K562 (cell line): ENCODE measurements at regions not wholly inside any gene's neighbourhood (a gene's known extent, or its start where the extent isn't known, plus 50 kb on each side); places are given as distances from the start of the nearest gene placed in this dataset.

Source experiments
- ATAC-seq: fragments of 200-7000 bp; cut with Tn5 transposase; 3 replicates; pipeline ENCODE4 v1.9.1; 2020; ENCODE audit warnings: moderate library complexity
- BruUV-seq: library from RNA; stranded (reverse); fragments of 400-500 nt; replicated peaks from 2 replicates; lab custom pipeline; 2021; lab: Mats Ljungman, UMichigan
- CTCF ChIA-PET: fragments of 300-600 bp; formaldehyde crosslinking; extraction: SDS; loops from one replicate; lab custom pipeline; 2021; ENCODE audit warnings: low intra/inter-chr PET ratio; lab: Yijun Ruan, JAX
- POLR2A ChIA-PET: fragments of 300-600, 350-650 bp; sonication (Branson Sonifier 250); formaldehyde crosslinking; extraction: SDS; loops from one replicate; lab custom pipeline; 2021; ENCODE audit warnings: antibody characterized with exemption, inconsistent platforms; lab: Yijun Ruan, JAX
- DNase-seq, 4 experiments: peaks; one replicate each; pipeline versions ENCODE4 v3.0.0 to v3.0.0-alpha.2; 2011 to 2018; ENCODE audit warnings: low spot score in 3 of 4, mixed read lengths in 3 of 4; ENCODE audit errors: extremely low read depth in 1 of 4
- FAIRE-seq: peaks from 2 replicates; lab custom pipeline; 2011; peaks lifted over from hg19 to GRCh38; lab: Jason Lieb, UNC
- H2AFZ ChIP-seq: 2 replicates; pipeline ENCODE4 v1.6.0; 2011; ENCODE audit warnings: low read depth, low read length, control low read depth, inconsistent platforms
- H3K27ac ChIP-seq: fragments of 200-600 bp; 3 replicates; pipeline ENCODE4 v1.8.0; 2011; ENCODE audit warnings: low read depth, mild to moderate bottlenecking, control low read depth, inconsistent platforms, low read length, moderate library complexity, mixed read lengths; ENCODE audit errors: extremely low read depth
- H3K27me3 ChIP-seq, 2 experiments: fragments of 300-600 bp in 1 of 2; 2 replicates in 1 of 2; 3 replicates in 1 of 2; pipeline versions ENCODE4 v1.6.0 to v1.8.0; 2011; ENCODE audit warnings: inconsistent platforms in 2 of 2, low read length in 2 of 2, mild to moderate bottlenecking in 1 of 2, mixed read lengths in 1 of 2, moderate library complexity in 1 of 2; ENCODE audit not compliant: control insufficient read depth in 2 of 2, insufficient read depth in 2 of 2
- H3K36me3 ChIP-seq: fragments of 300-600 bp; 3 replicates; pipeline ENCODE4 v1.8.0; 2011; ENCODE audit warnings: mild to moderate bottlenecking, low read length, inconsistent platforms; ENCODE audit not compliant: control insufficient read depth, insufficient read depth
- H3K4me1 ChIP-seq, 2 experiments: fragments of 200-600 bp in 1 of 2; replicated peaks in 1 of 2; 2 replicates in 1 of 2; 3 replicates in 1 of 2; pipeline versions ENCODE4 v1.5.1 to v1.8.0; 2011; ENCODE audit warnings: inconsistent platforms in 2 of 2, low read length in 2 of 2, mild to moderate bottlenecking in 1 of 2, mixed read lengths in 1 of 2, moderate library complexity in 1 of 2; ENCODE audit not compliant: control insufficient read depth in 2 of 2, insufficient read depth in 2 of 2
- H3K4me2 ChIP-seq: 2 replicates; pipeline ENCODE4 v1.6.1; 2011; ENCODE audit warnings: low read length, control low read depth, inconsistent platforms, mixed read lengths; ENCODE audit not compliant: insufficient read depth
- H3K4me3 ChIP-seq: fragments of 200-600 bp; sonication (generic), shearing (Covaris generic); 2 replicates; pipeline ENCODE4 v1.5.1; 2016; ENCODE audit warnings: control low read depth, inconsistent platforms
- H3K79me2 ChIP-seq: fragments of 200-600 bp; 3 replicates; pipeline ENCODE4 v1.8.0; 2011; ENCODE audit warnings: low read length, inconsistent platforms; ENCODE audit not compliant: control insufficient read depth, insufficient read depth
- H3K9ac ChIP-seq, 2 experiments: 2 replicates each; pipeline versions ENCODE4 v1.6.0 to v1.6.1; 2011; ENCODE audit warnings: low read depth in 2 of 2, low read length in 2 of 2, control low read depth in 1 of 2, inconsistent platforms in 1 of 2, mild to moderate bottlenecking in 1 of 2, mixed read lengths in 1 of 2; ENCODE audit not compliant: insufficient read depth in 1 of 2
- H3K9me1 ChIP-seq: one replicate; pipeline ENCODE4 v1.6.0; 2011; ENCODE audit warnings: inconsistent platforms, mild to moderate bottlenecking, low read length, moderate library complexity; ENCODE audit not compliant: control insufficient read depth, insufficient read depth
- H3K9me3 ChIP-seq: replicated peaks from 2 replicates; pipeline ENCODE4 v1.5.1; 2011; ENCODE audit warnings: low read depth, low read length, inconsistent platforms; ENCODE audit not compliant: control insufficient read depth, insufficient read depth
- H4K20me1 ChIP-seq: replicated peaks from 2 replicates; pipeline ENCODE4 v1.6.1; 2011; ENCODE audit warnings: low read length, inconsistent platforms, mixed read lengths; ENCODE audit not compliant: control insufficient read depth, insufficient read depth
- KLF1 ChIP-seq: fragments of 450-650 bp; IDR thresholded peaks from 2 replicates; pipeline ENCODE4 v1.6.1; 2016; ENCODE audit warnings: missing genetic modification characterization, missing compliant biosample characterization
- MTF1 ChIP-seq: fragments of 250-450 bp; sonication (Bioruptor Pico); IDR thresholded peaks from 2 replicates; pipeline ENCODE4 v1.9.0; 2021; ENCODE audit warnings: moderate library complexity, mild to moderate bottlenecking, inconsistent platforms, borderline replicate concordance
- NR2C1 ChIP-seq, 2 experiments: fragments of 450-650 bp; IDR thresholded peaks; 2 replicates each; pipeline ENCODE4 v1.6.1; 2017; ENCODE audit warnings: mild to moderate bottlenecking in 2 of 2, antibody characterized with exemption in 1 of 2, inconsistent platforms in 1 of 2, missing compliant biosample characterization in 1 of 2, missing genetic modification characterization in 1 of 2
- PHTF2 ChIP-seq: fragments of 250-450 bp; sonication (Bioruptor Pico); IDR thresholded peaks from 2 replicates; pipeline ENCODE4 v1.5.0; 2021; ENCODE audit warnings: mild to moderate bottlenecking
- POLR2AphosphoS2 ChIP-seq: IDR thresholded peaks from 2 replicates; pipeline ENCODE4 v1.6.1; 2012; ENCODE audit warnings: low read length, improper control_type of control experiment
- SRSF9 ChIP-seq: fragments of 200-400 bp; formaldehyde crosslinking; IDR thresholded peaks from 2 replicates; pipeline ENCODE4 v1.6.1; 2017; ENCODE audit warnings: low read depth, low read length, borderline replicate concordance
- ZNF134 ChIP-seq: fragments of 250-450 bp; sonication (Bioruptor Pico); conservative IDR thresholded peaks from 2 replicates; pipeline ENCODE4 v1.4.0; 2020
- ZNF184 ChIP-seq: sonication (generic); formaldehyde crosslinking; IDR thresholded peaks from 2 replicates; pipeline ENCODE4 v1.5.0; 2020; ENCODE audit warnings: missing genetic modification reagents
- ZNF263 ChIP-seq: sonication (generic); formaldehyde crosslinking; IDR thresholded peaks from 2 replicates; pipeline ENCODE4 v1.8.0; 2022; ENCODE audit warnings: mild to moderate bottlenecking, missing genetic modification reagents, borderline replicate concordance
- WGBS: fragments of 100-300 bp; shearing (Covaris generic); methylation state at CpG from one replicate; pipeline ENCODE4 v1.1.6; 2016; ENCODE audit warnings: low coverage, mixed read lengths; ENCODE audit not compliant: insufficient coverage; ENCODE audit errors: missing lambda C conversion rate; 5-methylcytosine and 5-hydroxymethylcytosine counted together
- in situ Hi-C: fragments of 300-500 bp; cut with MboI; formaldehyde crosslinking; loops from 4 replicates; pipeline ENCODE4 v1.15.0; 2018; ENCODE audit warnings: inconsistent platforms, mixed read lengths
- intact Hi-C: fragments of 100-400 bp; cut with micrococcal nuclease; formaldehyde crosslinking; loops from 2 replicates; pipeline ENCODE4 v1.14.2; 2022

- Histone ChIP-seq H3K27me3 (no peaks in the 10 kb centered on the region), H2AFZ (no peak overlapping the region), H3K4me1 (no peaks in the 10 kb centered on the region), H3K9ac (no peak overlapping the region), H3K79me2 (no peaks in the 10 kb centered on the region), H3K4me2 (no peak overlapping the region), H3K27ac (no peak overlapping the region), H4K20me1 (no peaks in the 10 kb centered on the region), H3K4me3 (no peak overlapping the region), H3K9me3 (no peaks in the 10 kb centered on the region), H3K9me1 (no peaks in the 10 kb centered on the region), H3K36me3 (no peaks in the 10 kb centered on the region)
- ChIA-PET POLR2A (no interaction called here), CTCF (no interaction called here)
- intact Hi-C loops (no loop called here), in situ Hi-C loops (loop anchor here (25.0 kb wide), 1 partner anchor 606 kb away; the partner anchor contains the start of gene ENC1)
- 0% methylated on average over 3 of the region's 3 CpGs for WGBS
- ATAC-seq = no peak
- DNase-seq = no peak
- FAIRE-seq = no peak
- TF ChIP-seq NR2C1 (IDR thresholded peaks at IDR 0.05) (no peak), NR2C1 (tag; IDR thresholded peaks at IDR 0.05) (no peak), ZNF263 (CRISPR knock-in tag) (no peak), PHTF2 (CRISPR knock-in tag) (no peak), POLR2AphosphoS2 (no peak), SRSF9 (no peak), ZNF184 (no peak)
- no TSS peak for BruUV-seq
Measured at GRCh38 chr5:74031536-74031935, 405.5 kb downstream of the ARHGEF28 start.

- no peaks in the 10 kb centered on the region for H3K36me3 ChIP-seq
- H3K9ac ChIP-seq = no peak overlapping the region
- no TSS peak for BruUV-seq
- no peak overlapping the region for H3K4me3 ChIP-seq
- no peaks in the 10 kb centered on the region for H3K9me3 ChIP-seq
- no peak for FAIRE-seq
- H3K4me1 ChIP-seq = no peaks in the 10 kb centered on the region
- H4K20me1 ChIP-seq = no peaks in the 10 kb centered on the region
- TF ChIP-seq ZNF134 (CRISPR knock-in tag) (no peak), MTF1 (CRISPR knock-in tag) (no peak), KLF1 (tag) (no peak)
- no peaks in the 10 kb centered on the region for H3K79me2 ChIP-seq
- no peaks in the 10 kb centered on the region for H3K27me3 ChIP-seq
- H3K9me1 ChIP-seq = no peaks in the 10 kb centered on the region
- no peak overlapping the region for H3K4me2 ChIP-seq
- ChIA-PET CTCF (no interaction called here), POLR2A (no interaction called here)
- H2AFZ ChIP-seq = no peak overlapping the region
- intact Hi-C loops = no loop called here
- in situ Hi-C loops = loop anchor here (25.0 kb wide), 1 partner anchor 606 kb away; the partner anchor contains the start of gene ENC1
- DNase-seq = no peak
- no peak overlapping the region for H3K27ac ChIP-seq
- WGBS = 5% methylated on average over 5 of the region's 5 CpGs
- no peak for ATAC-seq
Measured at GRCh38 chr5:74030821-74031220, 404.8 kb downstream of the ARHGEF28 start.
